GM23338 (cell line): ENCODE measurements at regions not wholly inside any gene's neighbourhood (a gene's known extent, or its start where the extent isn't known, plus 50 kb on each side); places are given as distances from the start of the nearest gene placed in this dataset.
A peak's percentile ranks its signal among the peaks of the same experiment; 100 is the strongest.

Experiments used
- ATAC-seq: fragments of 200-7000 bp; cut with Tn5 transposase; 3 replicates; pipeline ENCODE4 v1.9.1; 2020
- DNase-seq: peaks from one replicate; pipeline ENCODE4 v3.0.0-alpha.2; 2015; ENCODE audit warnings: low spot score
- H2AFZ ChIP-seq: fragments of 200-600 bp; sonication (generic); 2 replicates; pipeline ENCODE4 v1.8.0; 2016; ENCODE audit warnings: antibody characterized with exemption, mild to moderate bottlenecking, moderate library complexity
- H3F3A ChIP-seq: fragments of 200-600 bp; sonication (generic); replicated peaks from 2 replicates; pipeline ENCODE4 v1.8.0; 2017; ENCODE audit warnings: antibody characterized with exemption, mixed run types, low read depth
- H3K27ac ChIP-seq: fragments of 200-600 bp; sonication (generic); 2 replicates; pipeline ENCODE4 v1.6.1; 2016; ENCODE audit warnings: low read depth
- H3K27me3 ChIP-seq: fragments of 200-600 bp; sonication (generic); 2 replicates; pipeline ENCODE4 v1.8.0; 2016; ENCODE audit warnings: mild to moderate bottlenecking, mixed run types, moderate library complexity; ENCODE audit not compliant: insufficient read depth
- H3K36me3 ChIP-seq: fragments of 200-600 bp; sonication (generic); 2 replicates; pipeline ENCODE4 v1.8.0; 2016; ENCODE audit warnings: mild to moderate bottlenecking; ENCODE audit not compliant: insufficient read depth
- H3K4me1 ChIP-seq: fragments of 200-600 bp; sonication (generic); 2 replicates; pipeline ENCODE4 v1.8.0; 2016; ENCODE audit warnings: mild to moderate bottlenecking, moderate library complexity; ENCODE audit not compliant: insufficient read depth
- H3K4me2 ChIP-seq: fragments of 200-600 bp; sonication (generic); 2 replicates; pipeline ENCODE4 v1.7.1; 2017; ENCODE audit warnings: mixed run types
- H3K4me3 ChIP-seq: fragments of 200-600 bp; sonication (generic); 2 replicates; pipeline ENCODE4 v1.6.1; 2016; ENCODE audit warnings: mixed run types
- H3K79me2 ChIP-seq: fragments of 200-600 bp; sonication (generic); replicated peaks from 2 replicates; pipeline ENCODE4 v1.8.0; 2017; ENCODE audit warnings: mild to moderate bottlenecking; ENCODE audit not compliant: insufficient read depth
- H3K9me2 ChIP-seq: fragments of 200-600 bp; sonication (generic); 2 replicates; pipeline ENCODE4 v1.8.0; 2017; ENCODE audit not compliant: insufficient read depth
- H4K20me1 ChIP-seq: fragments of 200-600 bp; sonication (generic); replicated peaks from 2 replicates; pipeline ENCODE4 v1.8.0; 2017; ENCODE audit warnings: mild to moderate bottlenecking; ENCODE audit not compliant: insufficient read depth
- H3K27ac Mint-ChIP-seq: 2 replicates; pipeline ENCODE4 v1.8.0; 2020; ENCODE audit warnings: inconsistent platforms, mild to moderate bottlenecking, moderate library complexity, mixed read lengths
- H3K27me3 Mint-ChIP-seq: 3 replicates; pipeline ENCODE4 v1.8.0; 2022; ENCODE audit warnings: low read depth, mild to moderate bottlenecking, moderate library complexity, mixed read lengths, inconsistent platforms; ENCODE audit not compliant: insufficient read depth, poor library complexity
- H3K36me3 Mint-ChIP-seq: 3 replicates; pipeline ENCODE4 v1.8.0; 2021; ENCODE audit warnings: low read depth, mild to moderate bottlenecking, inconsistent platforms, moderate library complexity, mixed read lengths
- H3K4me1 Mint-ChIP-seq: 3 replicates; pipeline ENCODE4 v1.8.0; 2020; ENCODE audit warnings: mild to moderate bottlenecking, inconsistent platforms, mixed read lengths
- H3K4me3 Mint-ChIP-seq: 3 replicates; pipeline ENCODE4 v1.8.0; 2021; ENCODE audit warnings: moderate library complexity, mild to moderate bottlenecking, inconsistent platforms, mixed read lengths
- H3K9me3 Mint-ChIP-seq: 3 replicates; pipeline ENCODE4 v1.8.0; 2020; ENCODE audit warnings: moderate library complexity, mild to moderate bottlenecking, inconsistent platforms, mixed read lengths
- CREB1 ChIP-seq: fragments of 250-450 bp; sonication (Bioruptor Pico); IDR thresholded peaks from 2 replicates; pipeline ENCODE4 v1.5.0; 2020; ENCODE audit warnings: low read depth, mild to moderate bottlenecking, moderate library complexity
- CTCF ChIP-seq, 2 experiments: fragments of 200-600 bp in 1 of 2; sonication (generic) in 1 of 2; conservative IDR thresholded peaks; 2 replicates each; pipeline versions ENCODE4 v1.5.1 to v1.6.1; 2016 to 2017; ENCODE audit warnings: antibody characterized with exemption in 2 of 2, low read depth in 2 of 2, mild to moderate bottlenecking in 2 of 2, moderate library complexity in 1 of 2
- ETS1 ChIP-seq: IDR thresholded peaks from 2 replicates; pipeline ENCODE4 v1.6.1; 2016; ENCODE audit warnings: antibody characterized with exemption
- EZH2 ChIP-seq: fragments of 200-600 bp; sonication (generic); IDR thresholded peaks from one replicate; pipeline ENCODE4 v1.8.0; 2017; ENCODE audit warnings: antibody characterized with exemption, mild to moderate bottlenecking, low read depth; ENCODE audit not compliant: unreplicated experiment
- EZH2phosphoT487 ChIP-seq: fragments of 200-600 bp; sonication (generic); IDR thresholded peaks from one replicate; pipeline ENCODE4 v1.8.1; 2018; ENCODE audit warnings: antibody characterized with exemption; ENCODE audit not compliant: unreplicated experiment
- JUNB ChIP-seq: IDR thresholded peaks from one replicate; pipeline ENCODE4 v1.6.1; 2016; ENCODE audit warnings: antibody characterized with exemption; ENCODE audit not compliant: unreplicated experiment
- NANOG ChIP-seq: IDR thresholded peaks from 2 replicates; pipeline ENCODE4 v1.6.1; 2016; ENCODE audit warnings: antibody characterized with exemption, borderline replicate concordance
- POLR2AphosphoS5 ChIP-seq: IDR thresholded peaks from 2 replicates; pipeline ENCODE4 v1.6.1; 2016; ENCODE audit warnings: antibody characterized with exemption, low read depth
- REST ChIP-seq: IDR thresholded peaks from one replicate; pipeline ENCODE4 v1.6.1; 2018; ENCODE audit warnings: antibody characterized with exemption; ENCODE audit not compliant: unreplicated experiment
- STAT1 ChIP-seq: IDR thresholded peaks from one replicate; pipeline ENCODE4 v1.6.1; 2016; ENCODE audit warnings: antibody characterized with exemption; ENCODE audit not compliant: unreplicated experiment
- ZNF114 ChIP-seq: fragments of 250-450 bp; sonication (Bioruptor Pico); IDR thresholded peaks from 2 replicates; pipeline ENCODE4 v1.5.0; 2020; ENCODE audit warnings: mild to moderate bottlenecking, moderate library complexity
- ZNF331 ChIP-seq: fragments of 250-450 bp; sonication (Bioruptor Pico); IDR thresholded peaks from 2 replicates; pipeline ENCODE4 v1.5.0; 2020; ENCODE audit warnings: low read depth, mild to moderate bottlenecking, moderate library complexity
- ZNF462 ChIP-seq: fragments of 250-450 bp; sonication (Bioruptor Pico); IDR thresholded peaks from 2 replicates; pipeline ENCODE4 v1.5.0; 2020; ENCODE audit warnings: mild to moderate bottlenecking, moderate library complexity

- Histone ChIP-seq H3K79me2 (no peaks in the 10 kb centered on the region), H2AFZ (no peak overlapping the region), H3K4me1 (peaks cover 21% of the 10 kb centered on the region), H4K20me1 (no peaks in the 10 kb centered on the region), H3F3A (0 out of 2 replicates have a peak, but pooled peaks cover 3% of the 10 kb centered on the region), H3K27me3 (peaks cover 91% of the 10 kb centered on the region), H3K9me2 (no peaks in the 10 kb centered on the region; the same call in 1 of the 2 replicates), H3K4me2 (peak overlapping the region; percentile 59), H3K27ac (no peak overlapping the region), H3K4me3 (peak overlapping the region; percentile 25; the same call in 1 of the 2 replicates), H3K36me3 (no peaks in the 10 kb centered on the region)
- Mint-ChIP-seq H3K27ac (no peak overlapping the region), H3K36me3 (no peaks in the 10 kb centered on the region; the same call in 2 of the 3 replicates), H3K27me3 (peaks cover 96% of the 10 kb centered on the region), H3K4me3 (peak overlapping the region; percentile 6; the same call in 1 of the 3 replicates), H3K9me3 (peaks cover 9% of the 10 kb centered on the region; the same call in 2 of the 3 replicates), H3K4me1 (peaks cover 35% of the 10 kb centered on the region)
- TF ChIP-seq ZNF462 (no peak), ZNF331 (CRISPR knock-in tag) (no peak), JUNB (no peak), EZH2 (no peak), POLR2AphosphoS5 (no peak), CREB1 (CRISPR knock-in tag) (no peak), NANOG (no peak), ETS1 (no peak), EZH2phosphoT487 (no peak), CTCF (conservative IDR thresholded peaks at IDR 0.05; ENCODE audit: low read depth in 2 of 2) (no peak), STAT1 (no peak), ZNF114 (no peak), REST (no peak)
- DNase-seq (no peak), ATAC-seq (no peak)
Measured at GRCh38 chr5:171624396-171624795, 161.2 kb upstream of the SMIM23 start.
